Trophoblast cell (in vitro differentiated cells and primary cell): ENCODE measurements at regions not wholly inside any gene's neighbourhood (a gene's known extent, or its start where the extent isn't known, plus 50 kb on each side); places are given as distances from the start of the nearest gene placed in this dataset.

Experiments used
- DNase-seq, 2 donors: peaks; one replicate each; pipeline ENCODE4 v3.0.0-alpha.2; 2016
- H2AFZ ChIP-seq: 2 replicates; pipeline ENCODE4 v1.6.1; 2013; ENCODE audit warnings: low read length, moderate library complexity, mild to moderate bottlenecking; ENCODE audit not compliant: insufficient read depth, poor library complexity
- H2AK5ac ChIP-seq: 2 replicates; pipeline ENCODE4 v1.6.1; 2013; ENCODE audit warnings: mild to moderate bottlenecking, low read length
- H2BK120ac ChIP-seq: 2 replicates; pipeline ENCODE4 v1.6.1; 2013; ENCODE audit warnings: low read length, mild to moderate bottlenecking, moderate library complexity; ENCODE audit not compliant: insufficient read depth, poor library complexity
- H2BK12ac ChIP-seq: 2 replicates; pipeline ENCODE4 v1.6.1; 2013; ENCODE audit warnings: mild to moderate bottlenecking, low read length, moderate library complexity
- H2BK5ac ChIP-seq: 2 replicates; pipeline ENCODE4 v1.6.1; 2013; ENCODE audit warnings: low read length, low read depth, moderate library complexity, mild to moderate bottlenecking; ENCODE audit not compliant: poor library complexity
- H3K14ac ChIP-seq: 2 replicates; pipeline ENCODE4 v1.6.1; 2013; ENCODE audit warnings: mild to moderate bottlenecking, low read length
- H3K18ac ChIP-seq: 2 replicates; pipeline ENCODE4 v1.6.1; 2013; ENCODE audit warnings: mild to moderate bottlenecking, low read length
- H3K23ac ChIP-seq: 2 replicates; pipeline ENCODE4 v1.6.1; 2013; ENCODE audit warnings: low read length
- H3K27ac ChIP-seq: 2 replicates; pipeline ENCODE4 v1.5.1; 2013; ENCODE audit warnings: low read depth, mild to moderate bottlenecking, inconsistent platforms, low read length, moderate library complexity
- H3K27me3 ChIP-seq: 2 replicates; pipeline ENCODE4 v1.6.1; 2013; ENCODE audit warnings: inconsistent platforms, mild to moderate bottlenecking, low read length, moderate library complexity; ENCODE audit not compliant: insufficient read depth
- H3K36me3 ChIP-seq, 2 experiments: 1 replicate in 1 of 2; 2 replicates in 1 of 2; pipeline ENCODE4 v1.6.1; 2013; ENCODE audit warnings: low read length in 2 of 2, mild to moderate bottlenecking in 2 of 2, moderate library complexity in 1 of 2; ENCODE audit not compliant: insufficient read depth in 2 of 2, control insufficient read depth in 1 of 2
- H3K4ac ChIP-seq: 2 replicates; pipeline ENCODE4 v1.6.1; 2013; ENCODE audit warnings: low read depth, mild to moderate bottlenecking, low read length, moderate library complexity
- H3K4me1 ChIP-seq, 2 experiments: 1 replicate in 1 of 2; 2 replicates in 1 of 2; pipeline ENCODE4 v1.6.1; 2013; ENCODE audit warnings: low read length in 2 of 2, mild to moderate bottlenecking in 2 of 2, moderate library complexity in 1 of 2; ENCODE audit not compliant: insufficient read depth in 2 of 2, control insufficient read depth in 1 of 2
- H3K4me2 ChIP-seq: 2 replicates; pipeline ENCODE4 v1.6.1; 2013; ENCODE audit warnings: inconsistent platforms, mild to moderate bottlenecking, low read length, moderate library complexity
- H3K4me3 ChIP-seq: 2 replicates; pipeline ENCODE4 v1.5.1; 2013; ENCODE audit warnings: mild to moderate bottlenecking, low read depth, low read length, inconsistent platforms
- H3K79me1 ChIP-seq: one replicate; pipeline ENCODE4 v1.6.1; 2013; ENCODE audit warnings: low read length
- H3K79me2 ChIP-seq: 2 replicates; pipeline ENCODE4 v1.6.1; 2013; ENCODE audit warnings: low read length, mild to moderate bottlenecking; ENCODE audit not compliant: control insufficient read depth, insufficient read depth, poor library complexity
- H3K9ac ChIP-seq: 2 replicates; pipeline ENCODE4 v1.6.1; 2013; ENCODE audit warnings: mild to moderate bottlenecking, low read length
- H3K9me3 ChIP-seq: 2 replicates; pipeline ENCODE4 v1.6.1; 2013; ENCODE audit warnings: low read depth, mild to moderate bottlenecking, control low read depth, inconsistent platforms, low read length; ENCODE audit not compliant: insufficient read depth
- H4K12ac ChIP-seq: 2 replicates; pipeline ENCODE4 v1.6.1; 2013; ENCODE audit warnings: low read depth, mild to moderate bottlenecking, low read length, moderate library complexity
- H4K8ac ChIP-seq: 2 replicates; pipeline ENCODE4 v1.6.1; 2013; ENCODE audit warnings: low read depth, mild to moderate bottlenecking, low read length, moderate library complexity
- H4K91ac ChIP-seq: one replicate; pipeline ENCODE4 v1.6.1; 2013; ENCODE audit warnings: low read depth, mild to moderate bottlenecking, low read length, moderate library complexity
- WGBS: extraction: QIAGEN DNeasy Blood & Tissue Kit; methylation state at CpG from one replicate; pipeline ENCODE4 v1.1.7; 2013; ENCODE audit warnings: missing lambda C conversion rate; ENCODE audit not compliant: insufficient read length, insufficient coverage; ENCODE audit errors: extremely low coverage; 5-methylcytosine and 5-hydroxymethylcytosine counted together

- Histone ChIP-seq H2BK12ac (no peak overlapping the region), H3K4me3 (no peak overlapping the region), H3K27ac (no peak overlapping the region), H4K8ac (no peak overlapping the region), H3K14ac (no peak overlapping the region), H4K91ac (no peak overlapping the region), H3K23ac (no peak overlapping the region), H3K79me1 (no peaks in the 10 kb centered on the region), H3K4me1 (no peaks in the 10 kb centered on the region), H2BK5ac (no peak overlapping the region), H3K79me2 (no peaks in the 10 kb centered on the region), H2AK5ac (no peak overlapping the region), H4K12ac (no peak overlapping the region), H2BK120ac (no peak overlapping the region), H3K4me2 (no peak overlapping the region), H3K9me3 (peaks cover 5% of the 10 kb centered on the region), H3K18ac (no peak overlapping the region), H3K36me3 (no peaks in the 10 kb centered on the region), H2AFZ (no peak overlapping the region), H3K27me3 (no peaks in the 10 kb centered on the region), H3K4ac (no peak overlapping the region), H3K9ac (no peak overlapping the region)
- WGBS, result no CpG with 5 or more reads among the region's 22 CpGs
- no peak for DNase-seq
Observed at GRCh38 chr6:168207421-168208175, 112.0 kb downstream of the DACT2 start.

GRCh38 chr6:168206661-168207274 is 112.8 kb downstream of the DACT2 start:
- Histone ChIP-seq H3K36me3 (no peaks in the 10 kb centered on the region), H3K79me1 (no peaks in the 10 kb centered on the region), H3K4me1 (no peaks in the 10 kb centered on the region), H3K9me3 (peaks cover 5% of the 10 kb centered on the region), H3K4ac (no peak overlapping the region), H2BK12ac (no peak overlapping the region), H3K79me2 (no peaks in the 10 kb centered on the region), H3K14ac (no peak overlapping the region), H4K91ac (no peak overlapping the region), H3K4me3 (no peak overlapping the region), H4K8ac (no peak overlapping the region), H2AFZ (no peak overlapping the region), H3K9ac (no peak overlapping the region), H2BK120ac (no peak overlapping the region), H3K27me3 (no peaks in the 10 kb centered on the region), H3K27ac (no peak overlapping the region), H3K4me2 (no peak overlapping the region), H2AK5ac (no peak overlapping the region), H2BK5ac (no peak overlapping the region), H4K12ac (no peak overlapping the region), H3K23ac (no peak overlapping the region), H3K18ac (no peak overlapping the region)
- DNase-seq, result no peak
- WGBS, result no CpG with 5 or more reads among the region's 16 CpGs

GRCh38 chr6:168206186-168206585 is 113.4 kb downstream of the DACT2 start:
- WGBS, result no CpG with 5 or more reads among the region's 8 CpGs
- Histone ChIP-seq H3K4me2 (no peak overlapping the region), H2AK5ac (no peak overlapping the region), H3K4ac (no peak overlapping the region), H3K9me3 (peaks cover 5% of the 10 kb centered on the region), H3K18ac (no peak overlapping the region), H2BK12ac (no peak overlapping the region), H4K12ac (no peak overlapping the region), H3K14ac (no peak overlapping the region), H3K4me3 (no peak overlapping the region), H3K9ac (no peak overlapping the region), H3K79me2 (no peaks in the 10 kb centered on the region), H2BK5ac (no peak overlapping the region), H4K8ac (no peak overlapping the region), H3K4me1 (no peaks in the 10 kb centered on the region), H2BK120ac (no peak overlapping the region), H3K23ac (no peak overlapping the region), H3K79me1 (no peaks in the 10 kb centered on the region), H4K91ac (no peak overlapping the region), H2AFZ (no peak overlapping the region), H3K27ac (no peak overlapping the region), H3K27me3 (no peaks in the 10 kb centered on the region), H3K36me3 (no peaks in the 10 kb centered on the region)
- no peak for DNase-seq

GRCh38 chr6:168201799-168202198 is 117.8 kb downstream of the DACT2 start:
- no peaks in the 10 kb centered on the region for H3K36me3 ChIP-seq
- no peak overlapping the region for H2AK5ac ChIP-seq
- H3K9ac ChIP-seq, result no peak overlapping the region
- no peak overlapping the region for H2BK5ac ChIP-seq
- no peaks in the 10 kb centered on the region for H3K27me3 ChIP-seq
- peaks cover 5% of the 10 kb centered on the region for H3K9me3 ChIP-seq
- H3K4me2 ChIP-seq, result no peak overlapping the region
- no peak overlapping the region for H4K91ac ChIP-seq
- no peak overlapping the region for H4K8ac ChIP-seq
- no peak overlapping the region for H3K18ac ChIP-seq
- H3K27ac ChIP-seq, result no peak overlapping the region
- H3K14ac ChIP-seq, result no peak overlapping the region
- DNase-seq, result no peak
- H3K79me1 ChIP-seq, result no peaks in the 10 kb centered on the region
- H3K79me2 ChIP-seq, result no peaks in the 10 kb centered on the region
- H2AFZ ChIP-seq, result no peak overlapping the region
- no peak overlapping the region for H2BK12ac ChIP-seq
- H3K4ac ChIP-seq, result no peak overlapping the region
- no peak overlapping the region for H2BK120ac ChIP-seq
- WGBS, result no CpG with 5 or more reads among the region's 5 CpGs
- no peak overlapping the region for H4K12ac ChIP-seq
- H3K23ac ChIP-seq, result no peak overlapping the region
- no peaks in the 10 kb centered on the region for H3K4me1 ChIP-seq
- no peak overlapping the region for H3K4me3 ChIP-seq
